HG02938 (cell line): ENCODE measurements at regions not wholly inside any gene's neighbourhood (a gene's known extent, or its start where the extent isn't known, plus 50 kb on each side); places are given as distances from the start of the nearest gene placed in this dataset.
"Not testable (repeated sequence)": the region's sequence is repeated elsewhere in the genome, so short reads cannot be mapped to it uniquely, and the experiment has no call there.

Experiments used
- ATAC-seq: cut with Tn5 transposase; IDR thresholded peaks from one replicate; pipeline ENCODE4 v1.9.1; 2021; ENCODE audit warnings: mild to moderate bottlenecking, moderate library complexity; ENCODE audit not compliant: unreplicated experiment

DNA sequence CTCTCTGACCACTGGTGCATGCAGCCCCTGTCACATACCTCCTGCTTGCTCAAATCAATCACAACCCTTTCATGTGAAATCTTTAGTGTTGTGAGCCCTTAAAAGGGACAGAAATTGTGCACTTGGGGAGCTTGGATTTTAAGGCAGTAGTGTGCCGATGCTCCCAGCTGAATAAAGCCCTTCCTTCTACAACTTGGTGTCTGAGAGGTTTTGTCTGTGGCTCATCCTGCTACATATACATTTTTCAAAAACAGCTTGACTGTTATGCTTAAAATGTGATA is 413.8 kb downstream of the DAD1 start:
- not testable (repeated sequence) for ATAC-seq

DNA sequence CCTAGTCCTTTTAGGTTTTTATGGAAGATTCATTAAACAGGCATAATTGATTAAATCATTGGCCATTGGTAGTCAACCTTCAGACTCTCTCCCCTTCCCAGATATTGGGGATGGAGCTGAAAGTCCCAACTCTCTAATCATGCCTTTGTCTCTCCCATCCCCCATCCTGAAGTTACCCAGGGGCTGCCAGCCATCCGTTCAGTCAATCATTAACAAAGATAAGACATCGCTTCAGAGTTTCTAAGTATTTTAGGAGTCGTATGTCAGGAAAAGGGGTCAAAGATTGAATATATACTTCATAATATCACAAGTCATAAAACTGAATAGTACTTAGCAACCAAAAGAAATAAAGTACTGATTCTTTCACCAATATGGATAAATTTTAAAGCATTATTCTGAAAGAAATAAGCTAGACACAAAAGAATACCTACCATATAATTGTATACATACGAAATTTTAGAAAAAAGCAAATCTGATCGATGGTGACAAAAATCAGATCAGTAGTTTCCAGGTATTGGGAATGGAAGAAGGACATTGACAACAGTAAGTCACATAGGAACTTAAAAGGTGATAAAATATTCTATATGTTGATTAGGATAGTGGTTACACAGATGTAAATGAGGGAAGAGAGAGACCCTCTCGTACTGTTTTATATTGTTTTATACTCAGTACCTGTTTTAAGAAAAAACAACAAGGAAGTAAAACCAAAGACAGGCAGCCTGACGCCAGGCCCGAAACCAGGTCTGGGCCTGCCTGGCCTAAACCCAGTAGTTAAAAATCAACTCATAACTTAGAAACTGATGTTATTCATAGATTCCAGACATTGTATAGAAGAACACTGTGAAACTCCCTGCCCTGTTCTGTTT is 414.4 kb downstream of the DAD1 start:
- ATAC-seq, result no peak

DNA sequence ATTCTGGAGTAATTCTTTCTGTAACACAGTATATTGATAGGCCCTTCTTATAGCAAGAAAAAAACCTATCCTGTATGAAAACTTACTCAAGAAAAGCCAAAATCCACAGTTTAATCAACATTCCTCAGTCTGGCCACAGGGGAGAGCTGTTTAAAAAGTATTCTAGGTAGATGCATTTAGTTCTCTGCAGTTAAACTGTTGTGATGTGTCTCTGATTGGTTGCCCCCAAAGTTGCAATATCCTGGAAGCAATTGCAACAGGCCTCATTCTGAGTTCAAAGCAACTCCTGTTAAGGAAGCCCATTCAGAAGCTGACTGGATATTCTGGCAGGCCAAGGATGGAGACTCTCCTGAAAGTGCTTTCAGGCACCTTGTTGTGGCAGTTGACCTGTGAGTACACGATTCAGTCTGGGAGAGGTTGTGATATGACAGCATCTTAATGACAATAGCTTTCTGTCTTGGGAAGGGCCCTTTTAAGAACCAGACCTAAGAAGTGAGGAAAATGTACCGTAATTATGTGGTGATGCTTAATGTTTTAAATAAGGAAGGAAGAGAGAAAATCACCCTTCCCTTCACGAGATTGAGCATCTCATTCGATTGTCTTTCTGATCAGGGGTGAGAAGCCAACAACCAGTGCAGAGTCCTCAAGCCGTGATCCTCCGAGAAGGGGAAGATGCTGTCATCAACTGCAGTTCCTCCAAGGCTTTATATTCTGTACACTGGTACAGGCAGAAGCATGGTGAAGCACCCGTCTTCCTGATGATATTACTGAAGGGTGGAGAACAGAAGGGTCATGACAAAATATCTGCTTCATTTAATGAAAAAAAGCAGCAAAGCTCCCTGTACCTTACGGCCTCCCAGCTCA is 420.7 kb downstream of the DAD1 start:
- ATAC-seq, result no peak

DNA sequence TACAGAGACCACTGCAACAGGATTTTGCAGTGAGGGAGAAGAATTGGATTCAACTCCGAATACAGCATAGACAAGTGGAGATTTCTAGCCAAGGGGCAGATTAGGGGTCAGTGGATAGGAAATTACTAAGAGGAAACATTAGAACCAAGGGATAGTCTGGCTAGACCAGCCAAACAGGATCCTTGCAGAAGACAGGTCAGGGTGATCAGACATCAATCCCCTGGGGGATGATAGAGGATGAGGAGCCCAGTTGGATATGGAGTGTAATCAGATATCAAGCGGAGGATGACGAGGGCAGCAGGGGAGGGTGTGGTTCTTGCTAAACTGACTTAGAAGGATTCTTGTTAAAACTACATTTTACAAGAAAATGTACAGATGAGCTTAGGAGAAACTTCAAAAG is 424.4 kb downstream of the DAD1 start:
- no peak for ATAC-seq

DNA sequence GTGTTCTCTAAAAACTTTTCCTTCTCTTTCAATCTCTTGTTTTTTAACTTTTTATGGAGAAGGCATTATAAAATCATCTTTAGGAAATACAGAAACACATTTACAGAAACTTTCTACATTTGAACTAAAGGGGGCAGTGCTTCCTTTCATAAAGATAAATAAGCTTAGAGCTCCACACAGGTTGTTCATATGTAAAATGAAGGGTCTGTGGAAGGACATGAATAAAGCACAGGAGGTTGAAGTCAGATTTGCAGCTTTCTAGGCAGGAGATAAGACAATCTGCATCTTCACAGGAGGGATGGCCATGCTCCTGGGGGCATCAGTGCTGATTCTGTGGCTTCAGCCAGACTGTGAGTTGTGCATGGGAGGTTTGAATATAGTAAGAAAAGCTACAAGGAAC is 426.0 kb downstream of the DAD1 start:
- no peak for ATAC-seq

DNA sequence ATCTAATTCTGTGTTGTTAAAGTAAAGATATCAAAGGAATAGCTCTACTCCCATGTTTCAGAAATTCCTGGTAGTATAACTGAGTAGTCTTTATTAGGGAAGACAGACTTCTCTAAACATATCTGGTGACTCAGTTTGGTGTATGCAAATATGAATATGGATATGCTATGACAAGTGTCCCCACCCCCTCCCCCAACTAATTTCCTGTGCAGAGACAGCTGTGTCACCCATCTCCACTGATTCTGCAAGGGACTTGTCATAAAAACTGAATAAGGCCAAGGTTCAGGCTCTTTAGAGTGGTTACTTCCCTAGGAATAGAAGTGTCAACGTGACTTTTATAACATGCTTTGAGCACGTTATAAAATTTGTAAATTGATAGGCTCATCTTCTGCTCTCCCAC is 429.1 kb downstream of the DAD1 start:
- ATAC-seq, result no peak

DNA sequence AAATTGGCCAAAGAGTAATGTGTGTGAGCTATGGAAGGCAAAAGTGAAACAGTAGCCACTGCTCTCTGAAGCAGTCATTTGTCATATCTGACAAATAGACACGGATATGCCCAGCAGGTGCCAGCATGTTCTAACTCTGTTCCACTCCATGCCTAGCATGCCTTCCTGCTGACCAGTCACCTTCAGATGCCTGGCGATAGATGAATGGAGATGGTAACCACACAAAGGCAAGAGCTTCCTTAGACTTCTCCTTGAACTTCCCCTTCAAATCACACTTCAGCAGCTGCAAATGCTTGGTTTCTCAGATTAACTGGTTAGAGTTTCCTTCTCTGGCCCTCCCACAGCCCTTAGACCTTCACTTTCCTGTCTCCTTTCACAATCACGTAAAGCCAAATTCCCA is 429.9 kb downstream of the DAD1 start:
- ATAC-seq, result no peak

DNA sequence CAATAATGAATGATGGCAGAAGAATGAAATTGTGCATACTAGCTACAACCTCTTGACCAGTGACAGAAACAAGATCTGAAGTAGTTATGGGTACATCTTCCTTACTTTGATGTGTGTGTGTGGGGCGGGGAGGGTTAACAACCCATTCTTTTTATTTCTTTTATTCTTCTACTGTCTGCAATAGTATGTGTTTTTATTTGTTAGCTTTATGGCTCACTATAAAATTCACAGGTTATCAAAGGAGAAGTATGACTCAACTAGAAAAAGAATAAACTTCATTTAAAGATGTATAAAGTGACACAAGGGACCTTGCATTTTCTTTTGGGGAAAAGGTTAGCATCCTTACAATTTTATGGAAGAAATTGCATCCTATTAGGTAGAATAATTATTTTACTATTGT is 430.5 kb downstream of the DAD1 start:
- ATAC-seq, result no peak

DNA sequence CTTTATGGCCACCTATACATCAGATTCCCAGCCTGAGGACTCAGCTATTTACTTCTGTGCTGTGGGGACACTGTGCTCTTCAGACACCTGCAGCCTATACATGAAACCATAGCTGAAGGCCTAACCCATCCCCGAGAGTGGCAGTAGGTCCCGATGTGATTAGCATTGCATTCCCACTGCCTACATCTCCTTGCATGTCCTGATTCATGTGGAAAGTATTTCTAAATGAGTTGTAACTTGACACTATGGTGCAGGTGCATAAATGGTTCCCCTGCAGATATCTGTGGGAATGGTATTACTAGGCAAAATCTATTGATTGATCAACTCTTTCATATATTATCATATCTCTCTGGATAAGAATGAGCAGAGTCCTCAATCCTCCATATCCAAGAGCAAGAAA is 433.5 kb downstream of the DAD1 start:
- ATAC-seq, result no peak

DNA sequence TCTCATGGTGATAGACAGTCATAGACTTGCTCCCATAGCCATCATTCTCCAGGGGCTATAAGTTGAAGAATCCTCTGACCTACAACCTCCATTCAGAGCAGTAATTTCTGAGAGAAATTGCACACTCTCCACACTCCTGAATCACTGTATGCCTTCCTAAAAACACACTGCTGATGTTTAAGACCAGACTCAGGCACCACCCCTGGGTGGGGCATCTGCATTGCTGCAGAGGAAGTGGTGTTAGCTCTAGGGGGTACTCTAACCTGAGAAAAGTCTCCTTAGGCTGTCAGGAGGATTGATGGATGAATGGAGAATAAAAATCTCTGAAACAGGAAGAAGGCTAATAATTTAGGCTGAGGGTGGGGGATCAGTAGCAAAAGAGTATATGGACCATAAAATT is 436.1 kb downstream of the DAD1 start:
- no peak for ATAC-seq

DNA sequence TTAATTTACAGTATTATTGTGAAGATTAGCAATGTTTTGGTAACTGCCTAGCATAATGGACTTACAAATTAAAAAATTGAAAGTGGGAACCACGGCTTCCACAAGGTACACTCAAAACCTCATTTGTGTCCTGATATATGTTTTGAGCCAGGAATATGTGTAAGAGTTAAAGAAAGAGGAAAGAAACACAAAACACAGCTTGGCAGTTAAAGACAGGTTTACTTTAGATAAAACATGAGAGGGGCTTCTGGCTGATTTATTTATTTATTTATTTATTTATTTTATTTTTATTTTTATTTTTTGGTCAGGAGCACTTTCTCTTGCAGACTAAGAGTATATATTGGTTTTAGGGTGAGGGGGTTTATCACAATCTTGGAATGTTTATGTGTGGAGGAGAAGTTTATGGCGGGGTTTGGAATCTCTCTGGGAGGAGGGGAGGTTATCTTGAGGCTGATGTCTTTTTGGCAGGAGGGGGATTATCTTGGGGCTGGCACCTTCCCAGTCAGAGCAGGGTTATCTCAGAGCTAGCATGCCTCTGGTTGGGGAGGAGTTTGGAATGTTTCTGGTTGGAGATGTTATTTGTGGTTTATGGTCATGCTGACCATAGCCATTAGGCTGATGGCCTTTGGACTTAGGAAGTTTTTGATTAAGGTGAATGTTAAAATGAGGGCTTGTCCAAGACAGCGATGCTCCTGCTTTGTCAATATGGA is 436.7 kb downstream of the DAD1 start:
- ATAC-seq, result no peak

DNA sequence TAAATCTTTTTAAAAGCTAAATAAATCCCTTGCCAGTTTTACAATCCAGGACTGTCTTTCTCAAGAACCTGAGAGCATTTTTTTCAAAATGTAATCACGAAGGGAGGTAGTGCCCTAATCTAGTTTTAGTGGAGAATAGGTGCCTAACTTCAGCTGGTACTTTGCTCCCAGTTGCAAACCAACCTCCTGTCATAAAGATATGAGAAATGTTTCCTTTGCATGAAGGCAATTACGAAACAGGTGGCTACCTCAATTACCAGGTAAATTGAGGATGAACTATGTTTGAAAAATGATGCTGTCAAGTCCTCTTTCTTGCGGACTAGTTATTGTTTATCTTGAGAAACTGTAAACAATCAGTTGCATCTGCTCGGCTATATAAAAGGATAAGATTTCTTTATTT is 437.9 kb downstream of the DAD1 start:
- ATAC-seq, result no peak

DNA sequence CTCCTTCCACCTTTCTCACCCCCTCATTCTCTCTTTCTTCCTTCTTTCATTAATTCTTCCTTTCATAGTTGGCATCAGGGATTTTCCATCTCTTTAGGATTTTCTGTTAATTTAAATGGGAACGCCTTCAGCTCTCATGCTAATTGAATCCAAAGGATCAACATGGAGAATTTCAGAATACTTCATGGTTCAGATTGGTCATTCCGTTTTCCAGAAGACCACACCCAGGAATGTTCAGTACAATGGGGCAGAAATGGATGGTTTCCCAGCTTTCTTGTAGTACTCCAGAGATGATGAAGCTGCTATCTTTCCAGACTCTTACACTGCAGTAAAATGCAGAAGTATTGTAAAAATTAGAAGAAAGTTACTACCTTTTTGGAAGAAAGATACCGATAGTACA is 440.0 kb downstream of the DAD1 start:
- no peak for ATAC-seq

DNA sequence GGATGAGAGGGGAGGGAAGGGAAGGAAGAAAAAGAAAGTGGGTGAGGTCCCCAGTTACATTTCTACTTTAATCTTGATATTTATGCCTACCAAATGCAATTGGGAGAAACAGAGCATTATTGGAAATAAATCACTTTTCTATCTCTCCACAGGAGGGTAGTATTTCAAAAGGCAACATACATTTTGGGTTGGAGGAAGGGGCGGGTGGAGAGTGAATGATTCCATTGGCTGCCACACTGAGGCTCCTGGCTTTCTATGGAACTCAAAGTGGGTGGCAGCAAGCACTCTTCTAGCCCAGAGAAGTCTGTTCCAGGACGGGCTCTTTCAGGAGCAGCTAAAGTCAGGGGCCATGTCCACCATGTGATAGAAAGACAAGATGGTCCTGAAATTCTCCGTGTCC is 441.3 kb downstream of the DAD1 start:
- ATAC-seq, result no peak

DNA sequence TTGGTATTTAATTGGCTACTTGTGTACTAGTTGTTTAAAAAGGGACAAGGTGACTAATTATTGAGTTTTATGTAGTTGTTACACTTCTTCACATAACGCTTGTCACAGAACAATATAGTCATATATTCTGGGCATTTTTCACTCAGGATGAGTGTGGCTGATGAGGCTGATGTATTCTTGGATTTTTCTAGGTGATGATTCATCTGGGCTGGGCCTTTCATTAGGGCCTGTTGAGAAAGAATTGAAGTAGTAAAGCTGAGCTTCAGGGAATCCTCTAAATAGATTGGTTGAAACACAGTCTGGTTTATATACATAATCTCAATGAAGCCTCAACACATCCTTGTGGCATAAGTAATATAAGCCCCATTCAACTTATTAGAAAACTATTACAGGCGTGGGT is 445.7 kb downstream of the DAD1 start:
- ATAC-seq, result no peak

DNA sequence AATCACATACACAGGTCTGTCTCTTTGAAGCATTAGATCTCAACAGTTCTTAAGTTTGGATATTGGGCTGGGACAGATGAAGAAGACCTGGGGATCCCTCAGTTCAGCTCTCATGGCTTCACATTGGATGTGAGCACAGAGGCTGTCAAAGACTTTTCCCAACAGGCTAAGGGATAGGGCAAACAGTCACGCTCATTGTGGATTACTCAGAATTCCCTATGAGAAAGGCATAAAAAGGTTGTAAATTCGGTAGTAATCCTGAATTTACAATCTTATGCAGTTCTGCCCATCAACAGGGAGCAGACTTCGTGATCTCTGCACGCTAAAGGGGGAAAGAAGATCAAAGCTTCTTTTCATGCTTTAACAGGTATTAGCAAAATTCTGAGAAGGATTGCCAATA is 448.4 kb downstream of the DAD1 start:
- no peak for ATAC-seq

DNA sequence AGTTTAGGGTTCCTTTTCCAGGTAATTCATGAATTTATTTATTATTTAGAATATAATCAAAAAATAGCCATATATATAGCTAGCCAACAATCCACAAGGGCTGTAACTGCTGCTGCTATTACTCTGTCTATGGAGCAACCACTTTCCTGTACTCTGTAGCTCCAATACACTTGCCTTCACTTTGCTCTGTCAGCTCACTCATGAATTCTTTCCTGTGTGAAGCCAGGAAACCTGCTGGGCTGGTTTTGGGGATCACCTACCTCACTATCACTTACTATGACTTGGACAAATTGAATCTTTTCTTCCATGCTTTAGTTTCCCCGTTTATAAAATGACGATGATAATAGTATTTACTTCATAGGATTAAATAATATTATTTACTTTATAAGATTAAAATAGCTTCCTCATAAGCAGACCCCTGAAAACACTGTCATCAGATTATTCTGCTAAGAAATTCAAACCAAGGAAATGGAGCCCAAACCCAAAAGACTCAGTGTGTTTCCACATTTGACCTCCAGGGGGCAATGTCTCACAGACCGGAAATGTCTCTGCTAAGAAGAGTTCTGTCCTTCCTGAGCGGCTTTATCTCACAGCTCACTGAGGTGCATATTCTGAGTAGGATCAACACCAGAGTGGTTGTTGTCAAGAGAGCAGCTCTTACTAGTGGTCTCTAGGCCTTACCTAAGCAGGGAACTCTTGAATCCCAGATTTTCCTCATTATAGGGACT is 457.1 kb downstream of the DAD1 start:
- no peak for ATAC-seq

DNA sequence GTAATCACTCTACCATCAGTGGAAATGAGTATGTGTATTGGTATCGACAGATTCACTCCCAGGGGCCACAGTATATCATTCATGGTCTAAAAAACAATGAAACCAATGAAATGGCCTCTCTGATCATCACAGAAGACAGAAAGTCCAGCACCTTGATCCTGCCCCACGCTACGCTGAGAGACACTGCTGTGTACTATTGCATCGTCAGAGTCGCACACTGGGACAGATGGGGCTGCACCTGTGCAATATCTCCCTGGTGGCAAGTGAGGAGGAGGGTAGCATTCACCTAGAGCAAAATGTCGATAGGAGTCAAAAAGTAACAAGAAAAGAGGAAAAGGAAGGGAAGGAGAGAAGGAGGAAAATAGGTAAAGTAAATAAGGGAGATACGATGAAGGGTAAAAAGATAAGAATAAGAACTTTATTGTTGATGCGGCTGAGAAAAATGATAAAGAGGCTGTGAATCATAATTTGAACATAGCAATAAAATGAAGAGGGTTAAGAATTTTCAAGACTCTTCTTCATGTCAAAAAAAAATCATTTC is 450.5 kb upstream of the OR4E1 start:
- ATAC-seq, result no peak

DNA sequence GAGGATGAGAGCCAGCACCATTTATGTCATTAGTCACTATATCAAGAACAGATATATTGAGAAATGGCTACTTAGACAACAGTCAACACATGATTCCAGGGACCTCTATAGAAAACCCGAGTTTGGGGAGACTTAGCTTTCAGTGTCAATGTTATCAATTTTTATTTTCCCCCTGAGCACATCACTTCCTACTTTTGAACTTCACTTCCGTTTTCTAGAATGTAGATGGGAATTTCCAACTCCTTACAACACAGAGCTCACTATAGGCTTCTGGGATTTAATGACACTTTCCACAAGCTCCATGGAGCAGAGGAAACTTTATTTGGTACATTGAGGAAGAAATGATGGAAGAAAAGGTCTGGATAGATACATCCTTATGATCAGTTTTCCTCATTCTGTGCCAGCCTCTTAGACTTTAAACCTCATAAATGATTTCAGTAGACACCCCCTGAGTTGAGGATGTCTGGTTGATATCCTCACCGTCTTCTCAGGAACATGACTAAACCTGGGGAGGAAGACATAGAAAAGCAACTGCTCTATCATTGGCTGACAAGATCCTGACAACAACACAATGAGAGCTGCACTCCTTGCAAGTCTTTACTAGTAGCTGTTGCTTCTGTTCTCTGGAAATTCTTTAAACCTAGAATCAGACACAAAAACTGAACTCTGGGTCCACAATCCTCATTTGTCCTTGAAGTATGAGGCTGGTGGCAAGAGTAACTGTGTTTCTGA is 449.4 kb upstream of the OR4E1 start:
- no peak for ATAC-seq

DNA sequence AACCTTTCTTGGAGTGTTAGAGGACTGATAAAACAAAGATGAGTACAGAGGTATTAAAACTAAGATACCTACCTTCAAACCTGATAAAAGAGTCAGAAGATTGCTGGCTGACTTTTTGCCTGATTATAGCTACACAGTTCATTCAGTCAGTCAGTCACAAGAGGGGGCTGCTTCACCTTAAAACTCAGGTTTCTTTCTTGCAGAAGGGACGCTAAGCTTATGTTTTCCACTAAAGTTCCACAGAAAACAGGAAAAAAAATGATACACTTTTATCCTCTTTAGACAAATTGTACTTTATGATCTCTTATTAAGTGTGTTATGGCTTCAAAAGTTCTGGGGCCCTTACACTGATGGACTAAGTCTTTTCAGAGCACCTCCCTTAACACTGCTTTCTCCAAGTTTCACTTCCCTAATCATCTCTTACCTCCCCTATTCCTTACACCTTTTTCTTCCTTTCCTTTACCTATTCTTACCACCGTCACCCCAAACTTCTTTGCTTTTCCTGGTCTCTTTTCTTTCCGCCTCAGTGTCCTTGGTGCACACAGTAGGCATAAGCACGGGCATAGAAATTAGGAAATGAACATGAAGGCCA is 448.7 kb upstream of the OR4E1 start:
- no peak for ATAC-seq
